Lower lobe of right lung (tissue), 2 donors: ENCODE measurements at regions not wholly inside any gene's neighbourhood (a gene's known extent, or its start where the extent isn't known, plus 50 kb on each side); places are given as distances from the start of the nearest gene placed in this dataset.

Experiments used
- ATAC-seq, 2 donors: fragments of 200-7000 bp; cut with Tn5 transposase; one replicate each; pipeline ENCODE4 v1.9.1; 2020 to 2022; ENCODE audit warnings: mild to moderate bottlenecking in 2 of 2, moderate library complexity in 2 of 2
- DNase-seq: peaks from one replicate; pipeline ENCODE4 v3.0.0-alpha.2; 2020
- H3K27ac ChIP-seq: fragments of 200-600 bp; one replicate; pipeline ENCODE4 v1.8.0; 2022
- H3K27me3 ChIP-seq: fragments of 200-600 bp; one replicate; pipeline ENCODE4 v1.8.0; 2022; ENCODE audit warnings: low read depth
- H3K36me3 ChIP-seq: fragments of 200-600 bp; one replicate; pipeline ENCODE4 v1.8.0; 2022; ENCODE audit warnings: mild to moderate bottlenecking
- H3K4me1 ChIP-seq: fragments of 200-600 bp; one replicate; pipeline ENCODE4 v1.8.0; 2022
- H3K4me3 ChIP-seq: fragments of 200-600 bp; one replicate; pipeline ENCODE4 v1.8.0; 2022; ENCODE audit warnings: mild to moderate bottlenecking
- H3K9me3 ChIP-seq: fragments of 200-600 bp; one replicate; pipeline ENCODE4 v1.8.0; 2022
- CTCF ChIP-seq: fragments of 200-600 bp; IDR thresholded peaks from one replicate; pipeline ENCODE4 v1.8.0; 2022; ENCODE audit warnings: antibody characterized with exemption, mild to moderate bottlenecking
- intact Hi-C: fragments of 100-400 bp; cut with DNase I; formaldehyde crosslinking; loops from one replicate; pipeline ENCODE4 v1.11.0; 2022
- donor health status: DM: no; HTN: yes; CAD: no; lungs with severe emphysema.

GRCh38 chr1:9179463-9180110, 50.7 kb upstream of the GPR157 start:
- peak overlapping the region; percentile 46 for H3K27ac ChIP-seq
- intact Hi-C loops: no loop called here
- no peaks in the 10 kb centered on the region for H3K36me3 ChIP-seq
- peaks cover 44% of the 10 kb centered on the region for H3K4me1 ChIP-seq
- DNase-seq: no peak
- peaks cover 16% of the 10 kb centered on the region for H3K27me3 ChIP-seq
- no peaks in the 10 kb centered on the region for H3K9me3 ChIP-seq
- peak in 1 of 2 donors; percentile 3 for ATAC-seq
- no peak for TF ChIP-seq CTCF
- H3K4me3 ChIP-seq: no peak overlapping the region

- Histone ChIP-seq H3K4me3 (peak overlapping the region; percentile 83), H3K27me3 (peaks cover 16% of the 10 kb centered on the region), H3K9me3 (no peaks in the 10 kb centered on the region), H3K27ac (peak overlapping the region; percentile 86), H3K36me3 (no peaks in the 10 kb centered on the region), H3K4me1 (peaks cover 44% of the 10 kb centered on the region)
- no peak for DNase-seq
- ATAC-seq: peak in 1 of 2 donors; percentile 8
- no peak for TF ChIP-seq CTCF
- intact Hi-C loops: no loop called here
Observed at GRCh38 chr1:9180111-9180819, 51.4 kb upstream of the GPR157 start.

- H3K4me1 ChIP-seq: peaks cover 44% of the 10 kb centered on the region
- TF ChIP-seq CTCF: peak; percentile 98
- no peaks in the 10 kb centered on the region for H3K9me3 ChIP-seq
- H3K27ac ChIP-seq: peak overlapping the region; percentile 86
- intact Hi-C loops: no loop called here
- peaks cover 16% of the 10 kb centered on the region for H3K27me3 ChIP-seq
- H3K36me3 ChIP-seq: no peaks in the 10 kb centered on the region
- H3K4me3 ChIP-seq: peak overlapping the region; percentile 83
- peak; percentile 80 for DNase-seq
- ATAC-seq: peak; percentile 81 to 82
Observed at GRCh38 chr1:9181176-9181906, 52.4 kb upstream of the GPR157 start.

GRCh38 chr1:9181990-9182783, 52.4 kb upstream of the H6PD start:
- Histone ChIP-seq H3K27me3 (peaks cover 16% of the 10 kb centered on the region), H3K4me3 (peak overlapping the region; percentile 83), H3K27ac (peak overlapping the region; percentile 86), H3K4me1 (peaks cover 44% of the 10 kb centered on the region), H3K9me3 (no peaks in the 10 kb centered on the region), H3K36me3 (no peaks in the 10 kb centered on the region)
- ATAC-seq (peak; percentile 87 to 88), DNase-seq (peak; percentile 72)
- no peak for TF ChIP-seq CTCF
- intact Hi-C loops: no loop called here

- peak; percentile 39 to 44 for ATAC-seq
- no peak for DNase-seq
- Histone ChIP-seq H3K4me1 (peaks cover 44% of the 10 kb centered on the region), H3K27me3 (peaks cover 16% of the 10 kb centered on the region), H3K4me3 (peak overlapping the region; percentile 83), H3K9me3 (no peaks in the 10 kb centered on the region), H3K36me3 (no peaks in the 10 kb centered on the region), H3K27ac (peak overlapping the region; percentile 86)
- TF ChIP-seq CTCF: no peak
- intact Hi-C loops: no loop called here
Observed at GRCh38 chr1:9182784-9183257, 51.8 kb upstream of the H6PD start.
